Lower leg skin (tissue), 3 donors: ENCODE measurements at regions not wholly inside any gene's neighbourhood (a gene's known extent, or its start where the extent isn't known, plus 50 kb on each side); places are given as distances from the start of the nearest gene placed in this dataset.

Source experiments
- POLR2A ChIP-seq, 2 donors: fragments of 450-650 bp; IDR thresholded peaks; one replicate each; pipeline ENCODE4 v1.6.1; 2016 to 2017; ENCODE audit warnings: antibody characterized with exemption in 2 of 2, mild to moderate bottlenecking in 1 of 2, moderate library complexity in 1 of 2
- TF ChIP-seq, protein P1 (sequence below), 3 donors: fragments of 450-650 bp; IDR thresholded peaks; one replicate each; pipeline ENCODE4 v1.5.1; 2016; ENCODE audit warnings: antibody characterized with exemption in 3 of 3, mild to moderate bottlenecking in 3 of 3, moderate library complexity in 2 of 3

DNA sequence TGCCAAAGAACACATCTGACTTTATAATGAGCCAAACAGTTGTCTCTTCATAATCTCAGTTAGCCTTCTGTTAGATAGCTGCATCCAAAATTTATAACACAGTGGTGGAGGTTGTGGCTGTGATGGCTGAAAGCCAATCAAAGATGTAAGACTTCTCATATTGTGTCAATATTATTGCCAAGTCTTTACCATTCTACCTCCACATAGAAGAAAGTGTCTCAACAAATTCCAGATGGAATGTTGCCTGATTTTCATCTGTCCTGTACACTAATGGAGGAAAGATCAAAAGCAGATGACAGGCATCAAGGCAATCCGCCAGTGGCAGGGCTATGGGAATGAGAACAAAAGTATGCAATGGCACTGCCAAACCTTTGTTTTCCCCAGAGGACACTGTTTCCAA, 813.1 kb upstream of the NOVA1 start:
- no peak for TF ChIP-seq POLR2A (IDR thresholded peaks at IDR 0.05)
- TF ChIP-seq, protein P1, sequence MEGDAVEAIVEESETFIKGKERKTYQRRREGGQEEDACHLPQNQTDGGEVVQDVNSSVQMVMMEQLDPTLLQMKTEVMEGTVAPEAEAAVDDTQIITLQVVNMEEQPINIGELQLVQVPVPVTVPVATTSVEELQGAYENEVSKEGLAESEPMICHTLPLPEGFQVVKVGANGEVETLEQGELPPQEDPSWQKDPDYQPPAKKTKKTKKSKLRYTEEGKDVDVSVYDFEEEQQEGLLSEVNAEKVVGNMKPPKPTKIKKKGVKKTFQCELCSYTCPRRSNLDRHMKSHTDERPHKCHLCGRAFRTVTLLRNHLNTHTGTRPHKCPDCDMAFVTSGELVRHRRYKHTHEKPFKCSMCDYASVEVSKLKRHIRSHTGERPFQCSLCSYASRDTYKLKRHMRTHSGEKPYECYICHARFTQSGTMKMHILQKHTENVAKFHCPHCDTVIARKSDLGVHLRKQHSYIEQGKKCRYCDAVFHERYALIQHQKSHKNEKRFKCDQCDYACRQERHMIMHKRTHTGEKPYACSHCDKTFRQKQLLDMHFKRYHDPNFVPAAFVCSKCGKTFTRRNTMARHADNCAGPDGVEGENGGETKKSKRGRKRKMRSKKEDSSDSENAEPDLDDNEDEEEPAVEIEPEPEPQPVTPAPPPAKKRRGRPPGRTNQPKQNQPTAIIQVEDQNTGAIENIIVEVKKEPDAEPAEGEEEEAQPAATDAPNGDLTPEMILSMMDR (IDR thresholded peaks at IDR 0.05), result no peak
